Stimulated activated CD4-positive, alpha-beta T cell treated with anti-CD3 and anti-CD28 coated beads, Interleukin-2, amount 100 ng/mL, for 24 hours (primary cell): ENCODE measurements at regions not wholly inside any gene's neighbourhood (a gene's known extent, or its start where the extent isn't known, plus 50 kb on each side); places are given as distances from the start of the nearest gene placed in this dataset.

Experiments used
- DNase-seq, 2 donors: peaks; one replicate each; pipeline ENCODE4 v3.0.0-alpha.2; 2020

DNA sequence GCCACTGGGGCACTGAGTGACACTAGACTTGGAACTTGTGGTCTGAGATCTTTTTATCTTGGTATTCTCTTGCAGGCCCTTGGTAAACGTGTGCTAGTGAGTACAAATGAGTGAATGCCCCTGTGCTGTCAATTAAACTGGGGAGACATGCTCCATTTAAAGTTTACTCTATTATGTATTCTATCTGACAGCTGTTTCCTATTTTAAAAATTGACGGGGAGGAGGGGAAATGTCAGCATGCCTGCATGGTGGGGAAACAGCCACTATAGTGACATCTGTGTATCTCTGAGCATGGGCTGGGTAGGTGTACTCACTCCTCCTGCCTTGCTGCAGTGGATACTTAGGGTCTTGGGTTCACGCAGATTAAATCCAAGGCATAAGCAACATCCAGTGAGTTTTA is 59.0 kb upstream of the IKBKE start:
- DNase-seq, result no peak

DNA sequence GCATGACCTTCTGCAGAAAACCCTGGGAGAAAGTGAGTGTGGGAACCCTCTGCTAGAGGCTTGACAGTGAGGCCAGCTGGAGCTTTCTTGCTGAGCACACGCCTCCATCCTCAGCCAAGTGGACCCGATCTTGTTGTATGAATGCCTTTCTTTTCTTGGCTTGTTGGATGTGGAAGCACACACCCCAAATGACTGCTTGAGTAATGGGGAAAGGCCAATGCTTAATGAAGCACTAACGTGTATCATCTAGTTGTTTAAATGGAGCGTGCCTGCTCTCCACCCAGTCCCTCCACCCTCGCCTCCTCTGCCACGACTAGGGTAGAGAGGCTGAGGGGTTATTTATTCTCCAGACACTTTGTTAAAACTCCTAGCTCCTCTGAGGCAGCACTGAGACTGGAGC is 54.3 kb upstream of the IKBKE start:
- no peak for DNase-seq

DNA sequence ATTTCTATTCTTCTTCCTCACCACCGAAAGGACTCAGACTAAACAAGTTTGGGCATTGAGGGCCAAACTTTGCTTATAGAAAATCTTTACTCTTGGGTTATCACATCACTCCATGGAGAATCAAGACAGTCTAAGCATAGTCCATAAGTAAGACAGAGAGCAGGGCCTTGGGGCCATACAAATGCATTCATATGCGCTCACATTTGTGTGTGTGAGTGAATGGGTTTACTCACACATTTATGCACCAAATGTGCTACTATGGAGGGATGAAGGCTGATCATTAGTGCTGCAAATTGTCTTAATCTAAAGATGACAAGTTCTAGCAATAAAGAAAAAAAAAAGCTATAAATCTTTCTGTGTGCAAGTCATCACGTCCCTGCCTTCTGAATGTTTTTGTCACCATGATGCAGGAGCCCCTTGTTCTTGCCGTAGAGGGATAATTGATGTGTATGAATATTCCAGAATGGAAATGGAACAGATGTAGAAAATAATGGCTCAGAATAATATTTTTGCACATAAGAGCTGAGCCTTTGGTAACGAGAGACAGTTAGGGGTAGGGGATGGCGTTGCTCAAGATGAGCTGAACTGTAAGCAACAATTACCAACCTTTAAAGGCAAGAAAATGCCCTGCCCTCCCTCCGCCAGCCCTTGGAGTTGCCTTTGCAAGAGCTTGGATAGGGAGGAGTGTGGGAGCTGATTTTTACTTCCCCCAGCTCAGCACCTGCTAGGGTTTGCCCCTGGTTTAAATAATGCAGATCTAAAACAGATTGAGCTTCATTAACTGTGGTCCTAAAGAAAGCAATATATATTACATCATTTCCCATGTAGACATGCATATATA is 52.3 kb upstream of the IKBKE start:
- DNase-seq, result no peak

DNA sequence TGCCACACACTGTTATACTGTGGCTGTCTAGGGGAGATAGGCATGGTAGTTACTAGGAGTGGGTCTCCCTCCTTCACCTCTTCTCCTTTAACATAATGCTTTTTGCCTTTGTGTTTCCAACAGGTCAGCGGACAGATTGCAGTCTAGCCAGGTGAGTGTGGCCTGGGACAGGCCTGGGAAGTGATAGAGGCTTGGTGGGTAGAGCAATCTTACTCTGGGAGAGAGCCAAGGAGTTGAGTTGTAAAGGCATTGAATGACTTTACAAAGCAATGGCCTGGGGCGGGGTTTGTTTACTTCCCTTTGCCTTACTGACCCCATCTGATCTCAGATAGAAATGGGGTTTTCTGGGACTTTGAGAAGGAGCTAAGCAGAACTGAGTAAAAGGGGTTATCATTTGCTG is 51.0 kb upstream of the IKBKE start:
- no peak for DNase-seq

DNA sequence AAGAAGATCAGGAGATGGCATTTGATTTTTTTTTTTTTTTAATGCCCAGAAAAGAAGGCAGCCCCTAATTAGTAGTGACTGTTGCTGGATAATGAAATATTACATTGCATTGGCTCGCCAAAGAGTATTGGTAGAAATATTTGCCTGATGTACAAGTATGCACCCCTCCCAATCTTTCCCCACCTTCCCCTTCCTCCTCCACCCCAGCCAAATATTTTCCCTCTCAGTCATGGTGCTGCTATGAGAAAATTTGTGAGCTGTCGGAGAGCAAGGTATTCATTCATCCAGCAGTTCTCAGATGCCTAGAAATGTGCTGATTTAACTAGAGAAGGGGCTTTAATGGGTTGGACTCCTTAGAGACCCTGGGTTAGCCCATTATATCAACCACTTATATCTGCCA is 50.5 kb upstream of the IKBKE start:
- no peak for DNase-seq

DNA sequence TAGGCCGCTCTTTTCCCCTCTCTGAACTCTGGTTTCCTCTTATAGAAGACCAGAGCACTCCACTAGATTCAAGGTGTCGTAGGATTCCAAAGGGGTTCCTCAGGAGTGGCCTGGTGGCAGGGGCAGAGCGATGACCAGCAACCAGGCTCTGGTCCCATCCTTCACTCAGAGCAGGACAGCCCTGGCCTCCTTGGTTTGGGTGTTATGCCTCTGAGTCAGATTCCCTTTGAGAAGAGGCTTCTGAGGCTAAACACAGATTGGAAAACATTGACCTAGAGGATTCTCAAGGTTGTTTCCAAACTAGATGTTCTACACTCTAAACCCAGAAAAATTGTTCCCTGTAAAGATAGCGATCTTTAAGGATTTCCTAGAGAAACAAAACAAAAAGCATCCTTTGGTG is 49.8 kb upstream of the IKBKE start:
- DNase-seq, result no peak
